GM10248 (cell line): ENCODE measurements at regions not wholly inside any gene's neighbourhood (a gene's known extent, or its start where the extent isn't known, plus 50 kb on each side); places are given as distances from the start of the nearest gene placed in this dataset.

ENCODE experiments used
- CTCF ChIA-PET: fragments of 300-600 bp; sonication (Branson Sonifier 250); formaldehyde crosslinking; extraction: SDS; loops from one replicate; lab custom pipeline; 2021; ENCODE audit warnings: antibody characterized with exemption; lab: Yijun Ruan, JAX
- POLR2A ChIA-PET: fragments of 350-650 bp; sonication (Branson Sonifier 250); formaldehyde crosslinking; extraction: SDS; loops from one replicate; lab custom pipeline; 2020; ENCODE audit warnings: antibody characterized with exemption; lab: Yijun Ruan, JAX
- DNase-seq: peaks from one replicate; pipeline ENCODE4 v3.0.0; 2012; ENCODE audit errors: extremely low spot score
- TF ChIP-seq, protein P1 (sequence below): IDR thresholded peaks from 2 replicates; pipeline ENCODE4 v1.5.1; 2012; ENCODE audit warnings: mild to moderate bottlenecking, low read depth; ENCODE audit errors: extremely low read depth, missing control alignments, control extremely low read depth

DNA sequence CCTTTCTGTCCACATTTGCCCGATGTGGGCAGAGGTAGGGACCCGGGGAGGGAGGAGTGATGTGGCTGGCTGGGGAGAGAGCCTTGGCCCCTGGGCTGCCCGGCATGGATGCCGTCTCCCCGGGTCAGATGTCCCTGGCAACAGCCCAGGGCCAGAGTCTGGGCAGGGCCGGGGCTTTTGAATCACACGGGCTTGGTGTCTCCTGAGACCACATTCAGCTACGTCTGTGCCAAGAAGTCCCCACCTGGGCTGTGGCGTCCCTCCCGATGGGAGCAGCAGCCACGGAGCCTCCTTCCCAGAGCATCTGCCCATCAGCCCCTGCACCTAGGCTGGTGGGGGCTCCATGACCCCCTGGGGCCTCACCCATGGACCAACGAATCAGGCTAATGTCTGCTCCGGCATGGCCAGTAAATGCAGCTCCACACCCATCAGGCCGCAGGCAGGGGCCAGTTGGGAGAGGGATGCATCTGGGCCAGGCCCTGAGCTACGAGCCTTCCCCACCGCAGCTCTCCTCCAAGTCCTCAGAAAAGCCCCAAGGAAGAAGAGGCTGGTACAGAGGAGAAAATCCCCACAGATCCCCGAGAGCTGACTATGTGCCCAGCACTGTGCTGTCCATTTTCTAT is 109.4 kb downstream of the RFLNA start:
- no peak for DNase-seq
- ChIA-PET POLR2A (no interaction called here), CTCF (interaction anchor here (0.7 kb wide), 1 partner anchor 11 kb away, joined by 3 read pairs; no protein-coding TSS in a partner anchor)
- TF ChIP-seq, protein P1, sequence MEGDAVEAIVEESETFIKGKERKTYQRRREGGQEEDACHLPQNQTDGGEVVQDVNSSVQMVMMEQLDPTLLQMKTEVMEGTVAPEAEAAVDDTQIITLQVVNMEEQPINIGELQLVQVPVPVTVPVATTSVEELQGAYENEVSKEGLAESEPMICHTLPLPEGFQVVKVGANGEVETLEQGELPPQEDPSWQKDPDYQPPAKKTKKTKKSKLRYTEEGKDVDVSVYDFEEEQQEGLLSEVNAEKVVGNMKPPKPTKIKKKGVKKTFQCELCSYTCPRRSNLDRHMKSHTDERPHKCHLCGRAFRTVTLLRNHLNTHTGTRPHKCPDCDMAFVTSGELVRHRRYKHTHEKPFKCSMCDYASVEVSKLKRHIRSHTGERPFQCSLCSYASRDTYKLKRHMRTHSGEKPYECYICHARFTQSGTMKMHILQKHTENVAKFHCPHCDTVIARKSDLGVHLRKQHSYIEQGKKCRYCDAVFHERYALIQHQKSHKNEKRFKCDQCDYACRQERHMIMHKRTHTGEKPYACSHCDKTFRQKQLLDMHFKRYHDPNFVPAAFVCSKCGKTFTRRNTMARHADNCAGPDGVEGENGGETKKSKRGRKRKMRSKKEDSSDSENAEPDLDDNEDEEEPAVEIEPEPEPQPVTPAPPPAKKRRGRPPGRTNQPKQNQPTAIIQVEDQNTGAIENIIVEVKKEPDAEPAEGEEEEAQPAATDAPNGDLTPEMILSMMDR = no peak

DNA sequence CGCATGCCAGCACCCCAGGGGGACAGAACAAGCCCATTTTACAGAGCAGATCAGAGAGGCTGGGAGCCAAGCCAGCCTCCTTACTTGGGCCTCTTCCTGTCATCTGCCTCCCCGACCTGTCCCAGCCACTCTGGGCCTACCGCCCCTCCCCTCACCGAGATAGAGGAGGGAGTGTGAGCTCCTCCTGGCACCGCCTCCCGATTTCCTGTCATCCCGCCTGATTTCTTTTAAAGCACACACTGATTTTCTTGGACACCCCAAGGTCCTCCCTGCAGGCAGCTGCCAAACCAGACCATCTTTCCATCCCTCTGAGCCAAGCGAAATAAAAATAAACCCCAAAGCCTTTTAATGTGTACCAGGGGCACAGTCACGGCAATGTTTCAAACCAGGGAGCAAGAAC is 108.4 kb downstream of the RFLNA start:
- no peak for DNase-seq
- TF ChIP-seq, protein P1 = no peak
- POLR2A ChIA-PET = no interaction called here
- CTCF ChIA-PET = no interaction called here

DNA sequence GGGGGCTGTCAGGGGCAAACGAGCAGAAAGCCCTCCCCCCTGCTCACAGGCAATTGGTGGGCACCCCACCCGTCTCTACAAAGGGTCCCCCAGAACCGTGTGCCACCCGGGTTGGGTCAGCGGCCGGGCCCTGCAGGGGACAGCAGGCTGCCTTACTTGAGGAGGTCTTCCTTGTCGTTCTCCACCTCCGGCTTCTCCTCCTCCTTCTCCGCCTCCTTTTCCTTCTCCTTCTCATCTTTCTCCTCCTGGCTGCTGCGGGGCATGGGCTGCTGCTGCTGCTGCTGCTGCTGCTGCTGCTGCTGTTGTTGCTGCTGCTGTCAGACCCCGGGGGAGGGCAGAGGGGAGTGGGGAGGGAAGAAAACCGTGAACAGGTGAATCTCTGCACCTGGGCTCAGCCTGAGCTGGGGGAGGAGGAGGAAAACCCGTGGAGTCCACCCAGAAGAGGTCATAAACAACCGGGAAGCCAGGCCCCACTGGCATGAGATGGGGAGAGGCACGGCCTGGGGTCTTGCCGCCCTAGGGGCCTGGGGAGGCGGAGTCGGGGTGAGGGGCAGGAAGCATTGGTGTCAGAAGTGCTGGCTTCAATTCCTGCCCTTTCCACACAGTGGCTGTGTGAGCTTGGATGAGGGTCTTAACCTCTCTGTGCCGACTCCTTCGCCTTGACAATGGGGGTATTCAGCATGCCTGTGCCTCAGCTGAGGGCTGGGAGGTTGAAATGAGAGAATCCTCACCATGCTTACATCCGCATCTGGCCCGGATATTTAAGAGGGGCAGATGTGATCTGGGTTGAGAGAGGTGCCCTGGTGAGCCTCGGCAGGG is 107.6 kb downstream of the RFLNA start:
- TF ChIP-seq, protein P1 = no peak
- ChIA-PET POLR2A (no interaction called here), CTCF (interaction anchor here (1.4 to 2.6 kb wide), 3 partner anchors 10 to 14 kb away, joined by 3 to 6 read pairs (median 4); no protein-coding TSS in a partner anchor)
- no peak for DNase-seq

DNA sequence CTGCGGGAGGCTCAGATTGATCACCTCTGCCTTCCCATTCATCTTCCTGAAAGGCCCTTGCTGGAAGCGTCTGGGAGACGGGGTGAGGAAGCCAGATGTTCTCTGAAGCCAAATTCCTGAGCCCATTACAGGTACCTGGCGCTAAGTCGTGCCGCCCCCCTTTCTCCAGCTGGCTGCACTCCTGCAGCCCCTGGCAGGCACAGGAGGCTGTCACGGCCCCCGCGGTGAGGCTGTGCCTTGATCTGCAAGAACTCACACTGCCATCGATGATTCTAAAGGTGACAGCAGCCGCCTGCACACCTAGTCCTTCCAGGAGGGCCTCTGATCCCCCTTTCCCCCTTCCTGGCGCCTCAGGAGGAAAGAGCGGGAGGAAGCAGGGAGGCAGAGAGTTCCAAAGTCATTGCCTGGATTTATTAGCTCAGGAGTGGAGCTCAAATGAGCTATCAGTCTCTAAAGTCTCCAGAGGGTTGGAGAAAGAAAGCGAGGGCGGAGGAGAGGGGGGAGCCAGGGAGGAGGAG is 106.9 kb downstream of the RFLNA start:
- ChIA-PET CTCF (interaction anchor here (1.1 to 2.6 kb wide), 5 partner anchors 9 to 17 kb away, joined by 3 to 6 read pairs (median 4); no protein-coding TSS in a partner anchor), POLR2A (no interaction called here)
- TF ChIP-seq, protein P1 = no peak
- no peak for DNase-seq

DNA sequence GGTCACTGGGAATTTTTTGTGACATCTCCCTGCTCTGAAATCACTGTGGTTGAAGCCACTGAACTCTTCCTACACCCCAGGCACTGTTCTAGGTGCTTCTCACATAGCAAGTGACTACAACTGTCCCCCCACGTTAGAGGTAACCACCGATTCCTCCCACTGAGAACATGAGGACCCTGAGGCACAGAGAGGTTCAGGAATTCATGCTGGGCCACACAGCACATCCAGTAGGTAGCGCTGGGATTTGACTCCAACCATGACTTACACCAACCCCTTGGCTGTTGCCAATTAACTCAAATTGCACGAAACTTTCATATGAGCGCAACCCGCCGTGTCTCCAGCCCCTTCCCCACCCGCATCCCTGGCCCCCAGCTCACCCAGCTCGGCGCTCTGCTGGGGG is 105.2 kb downstream of the RFLNA start:
- POLR2A ChIA-PET = no interaction called here

DNA sequence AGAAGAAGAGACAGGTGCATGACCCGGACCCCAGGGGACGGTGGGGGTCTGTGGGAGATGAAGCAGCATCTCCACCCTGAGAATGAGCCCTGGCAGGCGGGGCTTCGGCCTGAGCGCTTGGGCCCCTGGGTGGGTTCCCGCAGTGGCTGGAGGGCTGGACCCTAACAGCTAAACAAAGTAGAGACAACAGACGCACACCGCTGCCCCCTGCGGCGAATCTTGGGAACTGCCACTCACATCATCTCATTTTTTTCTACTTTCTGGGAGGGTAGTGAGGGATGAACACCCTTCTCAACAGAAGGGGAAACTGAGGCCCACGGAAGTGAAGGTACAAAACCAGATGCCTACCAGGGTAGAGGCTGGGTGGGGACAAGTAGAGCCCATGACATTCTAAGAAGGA is 104.7 kb downstream of the RFLNA start:
- TF ChIP-seq, protein P1 = peak; percentile 43
- DNase-seq = peak; percentile 71
- ChIA-PET CTCF (interaction anchor here (0.7 to 1.9 kb wide), 16 partner anchors 9 to 386 kb away, joined by 3 to 12 read pairs (median 4); no protein-coding TSS in a partner anchor), POLR2A (no interaction called here)

More for the DNA sequence above, 105.2 kb downstream of the RFLNA start:
- CTCF ChIA-PET = interaction anchor here (1.0 to 2.6 kb wide), 7 partner anchors 12 to 65 kb away, joined by 3 to 8 read pairs (median 5); no protein-coding TSS in a partner anchor
- no peak for DNase-seq
- TF ChIP-seq, protein P1 = no peak
